CD14-positive monocyte (primary cell): ENCODE measurements at regions not wholly inside any gene's neighbourhood (a gene's known extent, or its start where the extent isn't known, plus 50 kb on each side); places are given as distances from the start of the nearest gene placed in this dataset.
A peak's percentile ranks its signal among the peaks of the same experiment; 100 is the strongest.

ENCODE experiments used
- DNase-seq, 3 donors: peaks; one replicate each; pipeline ENCODE4 v3.0.0-alpha.2; 2011 to 2022
- H2AFZ ChIP-seq: 2 replicates; pipeline ENCODE4 v1.6.0; 2012; ENCODE audit warnings: mild to moderate bottlenecking, low read depth, low read length, inconsistent platforms; ENCODE audit not compliant: insufficient read depth, poor library complexity, severe bottlenecking
- H3K27ac ChIP-seq, 2 donors: 1 replicate in 1 of 2; 2 replicates in 1 of 2; pipeline ENCODE4 v1.5.1; 2012 to 2013; ENCODE audit warnings: low read length in 2 of 2, control low read depth in 1 of 2, inconsistent platforms in 1 of 2, low read depth in 1 of 2, mild to moderate bottlenecking in 1 of 2
- H3K27me3 ChIP-seq, 2 donors: one replicate each; pipeline versions ENCODE4 v1.6.0 to v1.6.1; 2011 to 2013; ENCODE audit warnings: low read length in 2 of 2; ENCODE audit not compliant: control insufficient read depth in 2 of 2, insufficient read depth in 2 of 2
- H3K36me3 ChIP-seq, 2 donors: replicated peaks in 1 of 2; 1 replicate in 1 of 2; 2 replicates in 1 of 2; pipeline versions ENCODE4 v1.5.1 to v1.6.1; 2012 to 2013; ENCODE audit warnings: low read length in 2 of 2, control low read depth in 1 of 2, inconsistent platforms in 1 of 2, mild to moderate bottlenecking in 1 of 2; ENCODE audit not compliant: insufficient read depth in 2 of 2, control insufficient read depth in 1 of 2
- H3K4me1 ChIP-seq, 2 donors: 1 replicate in 1 of 2; 2 replicates in 1 of 2; pipeline versions ENCODE4 v1.5.1 to v1.6.1; 2012 to 2013; ENCODE audit warnings: low read length in 2 of 2, control low read depth in 1 of 2, inconsistent platforms in 1 of 2, mild to moderate bottlenecking in 1 of 2, moderate library complexity in 1 of 2; ENCODE audit not compliant: insufficient read depth in 2 of 2, control insufficient read depth in 1 of 2
- H3K4me2 ChIP-seq: replicated peaks from 2 replicates; pipeline ENCODE3; 2012; ENCODE audit warnings: low read length, moderate library complexity, mild to moderate bottlenecking; ENCODE audit not compliant: poor library complexity, severe bottlenecking; ENCODE audit errors: extremely low read depth
- H3K4me3 ChIP-seq, 3 experiments: fragments of 200-600 bp in 1 of 3; sonication (generic) in 1 of 3; replicated peaks in 1 of 3; 1 replicate in 2 of 3; 2 replicates in 1 of 3; pipeline ENCODE4 v1.5.1; 2011 to 2013; ENCODE audit warnings: low read length in 3 of 3, mild to moderate bottlenecking in 3 of 3, control low read depth in 2 of 3, low read depth in 2 of 3, inconsistent platforms in 1 of 3, moderate library complexity in 1 of 3
- H3K79me2 ChIP-seq: 2 replicates; pipeline ENCODE4 v1.6.0; 2012; ENCODE audit warnings: mild to moderate bottlenecking, control low read depth, inconsistent platforms, low read length, moderate library complexity; ENCODE audit not compliant: insufficient read depth
- H3K9ac ChIP-seq: 2 replicates; pipeline ENCODE4 v1.6.0; 2017; ENCODE audit warnings: low read length, mild to moderate bottlenecking; ENCODE audit not compliant: insufficient read depth, poor library complexity, severe bottlenecking
- H3K9me3 ChIP-seq, 2 donors: replicated peaks in 1 of 2; 1 replicate in 1 of 2; 2 replicates in 1 of 2; pipeline versions ENCODE4 v1.5.1 to v1.6.1; 2012 to 2013; ENCODE audit warnings: low read length in 2 of 2, control low read depth in 1 of 2; ENCODE audit not compliant: control insufficient read depth in 1 of 2, insufficient read depth in 1 of 2
- H4K20me1 ChIP-seq: 2 replicates; pipeline ENCODE4 v1.6.0; 2012; ENCODE audit warnings: mild to moderate bottlenecking, low read length, control low read depth, moderate library complexity; ENCODE audit not compliant: insufficient read depth
- H3K27ac Mint-ChIP-seq, 7 donors: one replicate each; pipeline ENCODE4 v1.8.0; 2020; ENCODE audit warnings: mild to moderate bottlenecking in 7 of 7, mixed read lengths in 7 of 7, moderate library complexity in 6 of 7, inconsistent platforms in 2 of 7
- H3K27me3 Mint-ChIP-seq, 3 donors: one replicate each; pipeline ENCODE4 v1.8.0; 2021 to 2022; ENCODE audit warnings: low read depth in 3 of 3, mild to moderate bottlenecking in 3 of 3, mixed read lengths in 3 of 3, moderate library complexity in 3 of 3, inconsistent platforms in 1 of 3
- H3K36me3 Mint-ChIP-seq, 2 donors: one replicate each; pipeline ENCODE4 v1.8.0; 2020; ENCODE audit warnings: mixed read lengths in 2 of 2, inconsistent platforms in 1 of 2, mild to moderate bottlenecking in 1 of 2
- H3K4me1 Mint-ChIP-seq: one replicate; pipeline ENCODE4 v1.8.0; 2020; ENCODE audit warnings: mild to moderate bottlenecking, mixed read lengths
- H3K4me3 Mint-ChIP-seq, 2 donors: one replicate each; pipeline ENCODE4 v1.8.0; 2020; ENCODE audit warnings: mild to moderate bottlenecking in 2 of 2, mixed read lengths in 2 of 2, moderate library complexity in 1 of 2
- H3K9me3 Mint-ChIP-seq, 7 donors: one replicate each; pipeline ENCODE4 v1.8.0; 2020 to 2022; ENCODE audit warnings: mixed read lengths in 7 of 7, mild to moderate bottlenecking in 6 of 7, moderate library complexity in 6 of 7, inconsistent platforms in 2 of 7
- CTCF ChIP-seq: fragments of 200-600 bp; IDR thresholded peaks from one replicate; pipeline ENCODE4 v1.8.0; 2022; ENCODE audit warnings: antibody characterized with exemption, mild to moderate bottlenecking
- WGBS: methylation state at CpG from one replicate; pipeline ENCODE4 v1.1.5; 2013; ENCODE audit warnings: missing lambda C conversion rate; ENCODE audit not compliant: insufficient coverage; 5-methylcytosine and 5-hydroxymethylcytosine counted together
- intact Hi-C, 2 donors: fragments of 100-400 bp; cut with micrococcal nuclease; formaldehyde crosslinking; loops; one replicate each; pipeline versions ENCODE4 v1.15.0 to v1.15.1; 2023

- Histone ChIP-seq H3K79me2 (no peaks in the 10 kb centered on the region), H3K27ac (no peak overlapping the region), H3K27me3 (no peaks in the 10 kb centered on the region), H4K20me1 (no peaks in the 10 kb centered on the region), H3K36me3 (no peaks in the 10 kb centered on the region), H2AFZ (no peak overlapping the region), H3K4me1 (no peaks in the 10 kb centered on the region), H3K9me3 (no peaks in the 10 kb centered on the region), H3K4me3 (no peak overlapping the region), H3K9ac (no peak overlapping the region), H3K4me2 (no peak overlapping the region)
- intact Hi-C loops, result no loop called here
- TF ChIP-seq CTCF, result no peak
- peaks cover 0 to 2% (median 0%) of the 10 kb centered on the region in 3 donors for H3K27me3 Mint-ChIP-seq
- 20% methylated on average over 1 of the region's 4 CpGs for WGBS
- peaks cover 0 to 3% (median 0%) of the 10 kb centered on the region in 7 donors for H3K9me3 Mint-ChIP-seq
- no peak overlapping the region for H3K27ac Mint-ChIP-seq
- H3K4me1 Mint-ChIP-seq, result no peaks in the 10 kb centered on the region
- H3K4me3 Mint-ChIP-seq, result no peak overlapping the region
- no peaks in the 10 kb centered on the region for H3K36me3 Mint-ChIP-seq
- peak in 1 of 3 donors; percentile 6 for DNase-seq
These were observed 245.0 kb upstream of the SORCS1 start for GRCh38 chr10:107409522-107409921.

GRCh38 chr10:107398115-107398514 is 233.6 kb upstream of the SORCS1 start:
- Histone ChIP-seq H3K4me3 (no peak overlapping the region), H3K4me2 (no peak overlapping the region), H3K36me3 (no peaks in the 10 kb centered on the region), H3K4me1 (no peaks in the 10 kb centered on the region), H2AFZ (no peak overlapping the region), H4K20me1 (no peaks in the 10 kb centered on the region), H3K9ac (no peak overlapping the region), H3K9me3 (no peaks in the 10 kb centered on the region), H3K27ac (no peak overlapping the region), H3K27me3 (no peaks in the 10 kb centered on the region), H3K79me2 (no peaks in the 10 kb centered on the region)
- Mint-ChIP-seq H3K9me3 (peaks cover 0 to 2% (median 0%) of the 10 kb centered on the region in 7 donors), H3K27me3 (peaks cover 0 to 1% (median 0%) of the 10 kb centered on the region in 3 donors), H3K27ac (no peak overlapping the region), H3K36me3 (no peaks in the 10 kb centered on the region), H3K4me1 (no peaks in the 10 kb centered on the region), H3K4me3 (no peak overlapping the region)
- no peak for DNase-seq
- intact Hi-C loops, result no loop called here
- TF ChIP-seq CTCF, result no peak
